BE2C (cell line): ENCODE measurements at regions not wholly inside any gene's neighbourhood (a gene's known extent, or its start where the extent isn't known, plus 50 kb on each side); places are given as distances from the start of the nearest gene placed in this dataset.

Experiments used
- DNase-seq: peaks from one replicate; pipeline ENCODE4 v3.0.0-alpha.2; 2020
- H3K27me3 ChIP-seq: fragments of 250-450 bp; sonication (Bioruptor Pico); 2 replicates; pipeline ENCODE4 v1.5.1; 2020; ENCODE audit warnings: mild to moderate bottlenecking
- H3K36me3 ChIP-seq: fragments of 250-450 bp; sonication (Bioruptor Pico); 2 replicates; pipeline ENCODE4 v1.5.1; 2020; ENCODE audit warnings: mild to moderate bottlenecking
- H3K4me1 ChIP-seq: fragments of 250-450 bp; sonication (Bioruptor Pico); 2 replicates; pipeline ENCODE4 v1.5.1; 2020
- H3K4me3 ChIP-seq: 2 replicates; pipeline ENCODE4 v1.5.1; 2011; ENCODE audit warnings: low read depth, low read length
- H3K9me3 ChIP-seq: fragments of 250-450 bp; sonication (Bioruptor Pico); 2 replicates; pipeline ENCODE4 v1.5.1; 2020
- CTCF ChIP-seq: IDR thresholded peaks from 2 replicates; pipeline ENCODE4 v1.5.1; 2012; ENCODE audit warnings: mild to moderate bottlenecking, low read depth, low read length

DNA sequence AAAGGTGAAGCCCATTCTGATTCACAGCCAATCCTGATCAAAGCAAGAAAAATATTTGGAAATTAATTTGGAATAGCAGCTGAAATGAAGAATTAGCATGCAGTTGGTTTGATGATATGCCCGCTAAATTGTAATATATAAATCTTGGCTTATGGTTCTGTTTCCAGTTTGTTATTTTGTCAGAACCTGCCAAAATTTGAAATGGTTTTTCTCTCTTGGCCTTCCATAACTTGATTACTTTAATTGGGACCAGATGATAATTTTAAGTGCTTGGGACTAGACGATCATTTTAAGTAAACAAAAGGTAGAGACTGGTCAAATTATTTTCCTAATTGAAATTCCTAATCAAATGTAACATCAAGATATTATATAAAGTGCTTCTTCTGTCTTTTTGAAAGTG is 842.4 kb downstream of the TBL1XR1 start:
- DNase-seq: no peak
- Histone ChIP-seq H3K27me3 (no peaks in the 10 kb centered on the region), H3K36me3 (no peaks in the 10 kb centered on the region), H3K4me1 (peaks cover 4% of the 10 kb centered on the region; the same call in 1 of the 2 replicates), H3K4me3 (no peak overlapping the region), H3K9me3 (no peaks in the 10 kb centered on the region)
- TF ChIP-seq CTCF: no peak

DNA sequence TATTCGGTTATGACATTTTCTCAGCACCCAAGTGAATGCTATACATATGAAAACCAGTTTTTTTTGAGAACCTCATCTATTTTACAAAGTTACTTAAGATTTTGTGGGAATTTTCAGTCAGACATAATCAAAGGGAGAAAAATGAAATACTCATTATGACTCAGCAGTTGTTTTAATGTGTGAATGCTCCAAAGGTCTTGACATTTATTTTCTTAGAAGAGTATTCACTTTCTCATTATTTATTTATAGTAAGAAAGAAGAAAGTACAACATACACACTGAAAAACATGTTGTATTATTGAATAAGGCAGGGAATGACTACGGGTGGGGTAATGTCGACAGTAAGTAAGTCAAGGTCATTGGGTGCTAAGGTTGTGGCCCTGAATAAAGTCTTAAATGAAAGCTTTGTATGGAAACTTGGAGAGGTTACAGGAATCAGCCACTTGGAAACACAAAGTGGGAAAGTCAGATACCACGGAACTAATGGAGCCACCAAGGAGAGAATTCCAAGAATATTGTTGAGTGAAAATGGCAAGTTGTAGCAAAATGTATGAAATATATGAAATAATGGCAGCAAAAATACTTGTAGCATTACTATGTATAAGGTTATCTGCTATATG is 844.5 kb downstream of the TBL1XR1 start:
- no peaks in the 10 kb centered on the region for H3K9me3 ChIP-seq

DNA sequence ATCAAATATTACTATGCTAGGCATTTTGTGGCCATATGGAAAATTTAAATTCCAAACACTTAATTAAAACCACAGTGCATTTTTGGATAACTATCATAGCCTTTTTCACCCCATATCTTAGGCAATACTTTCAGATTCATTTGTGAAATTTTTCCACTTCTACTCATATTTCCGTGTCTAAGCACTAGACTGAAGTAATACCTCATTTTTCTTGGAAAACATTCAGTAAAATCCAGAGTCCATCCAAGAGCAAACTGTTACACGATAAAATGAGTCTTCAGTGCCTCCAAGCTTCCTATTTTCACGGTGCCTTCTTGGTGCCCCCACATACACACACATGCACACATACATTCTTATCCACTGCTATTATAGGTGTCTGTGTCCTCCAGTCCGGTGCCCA is 845.9 kb downstream of the TBL1XR1 start:
- H3K36me3 ChIP-seq: no peaks in the 10 kb centered on the region
- no peaks in the 10 kb centered on the region for H3K9me3 ChIP-seq
- no peak overlapping the region for H3K4me3 ChIP-seq
- H3K4me1 ChIP-seq: peaks cover 4% of the 10 kb centered on the region; the same call in 1 of the 2 replicates
- TF ChIP-seq CTCF: no peak
- DNase-seq: no peak
- H3K27me3 ChIP-seq: no peaks in the 10 kb centered on the region

More for the DNA sequence above, 844.5 kb downstream of the TBL1XR1 start:
- Histone ChIP-seq H3K4me1 (peaks cover 4% of the 10 kb centered on the region; the same call in 1 of the 2 replicates), H3K4me3 (no peak overlapping the region), H3K27me3 (no peaks in the 10 kb centered on the region), H3K36me3 (no peaks in the 10 kb centered on the region)
- no peak for DNase-seq
- TF ChIP-seq CTCF: no peak

DNA sequence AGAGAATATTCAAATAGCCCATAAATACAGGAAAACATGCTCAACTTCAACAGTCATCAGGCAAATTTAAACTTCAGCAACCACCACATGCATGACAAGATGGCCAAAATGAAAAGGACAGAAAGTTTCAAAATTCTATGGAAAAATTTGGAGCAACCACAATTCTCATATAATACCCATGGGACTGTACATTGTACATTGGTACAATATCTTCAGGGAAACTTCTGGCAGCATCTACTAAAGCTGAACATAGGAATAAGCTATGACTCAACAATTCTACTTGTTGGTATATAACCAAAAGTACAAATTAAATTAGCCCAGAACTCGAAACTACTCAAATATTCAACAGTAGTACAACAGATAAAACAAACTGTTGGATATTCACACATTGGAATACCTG is 847.6 kb downstream of the TBL1XR1 start:
- no peak for TF ChIP-seq CTCF
- H3K4me3 ChIP-seq: no peak overlapping the region
- H3K9me3 ChIP-seq: no peaks in the 10 kb centered on the region
- H3K36me3 ChIP-seq: no peaks in the 10 kb centered on the region
- DNase-seq: no peak
- H3K27me3 ChIP-seq: no peaks in the 10 kb centered on the region
- peaks cover 4% of the 10 kb centered on the region; the same call in 1 of the 2 replicates for H3K4me1 ChIP-seq

- Histone ChIP-seq H3K36me3 (no peaks in the 10 kb centered on the region), H3K4me1 (no peaks in the 10 kb centered on the region), H3K9me3 (no peaks in the 10 kb centered on the region), H3K27me3 (no peaks in the 10 kb centered on the region), H3K4me3 (no peak overlapping the region)
- DNase-seq: no peak
- TF ChIP-seq CTCF: no peak
Measured at GRCh38 chr3:176347424-176348146, 849.7 kb downstream of the TBL1XR1 start.

DNA sequence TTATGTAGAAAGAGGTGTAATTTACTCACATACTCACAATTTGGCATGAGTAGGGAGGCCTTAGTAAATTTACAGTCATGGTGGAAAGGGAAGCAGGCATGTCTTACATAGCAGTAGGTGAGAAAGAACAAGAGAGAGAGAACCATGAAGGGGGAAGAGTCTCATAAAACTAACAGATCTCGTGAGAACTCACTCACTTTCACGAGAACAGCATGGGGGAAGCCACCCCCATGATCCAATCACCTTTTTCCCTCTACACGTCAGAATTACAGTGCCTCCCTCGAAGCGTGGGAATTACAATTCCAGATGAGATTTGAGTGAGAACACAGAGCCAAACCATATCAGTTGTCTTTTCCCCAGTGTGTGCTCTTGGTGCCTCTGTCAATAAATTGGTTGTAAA is 855.3 kb downstream of the TBL1XR1 start:
- DNase-seq: no peak
- Histone ChIP-seq H3K4me1 (no peaks in the 10 kb centered on the region), H3K27me3 (no peaks in the 10 kb centered on the region), H3K4me3 (no peak overlapping the region), H3K9me3 (no peaks in the 10 kb centered on the region; the same call in 1 of the 2 replicates), H3K36me3 (no peaks in the 10 kb centered on the region)
- TF ChIP-seq CTCF: no peak
